ENCODE measurements at regions not wholly inside any gene's neighbourhood (a gene's known extent, or its start where the extent isn't known, plus 50 kb on each side); places are given as distances from the start of the nearest gene placed in this dataset.

- in situ Hi-C loops (cut with MboI; ENCODE audit: low pct_ligation_motif_present in 1 of 4, low pct_unique_long_range_greater_than_20kb in 1 of 4, low sequenced_read_pairs in 3 of 4) (no loop called here), intact Hi-C loops (cut with DNase I; ENCODE audit: low total_unique reads) (no loop called here)
- DNase-seq: no peak
- Histone ChIP-seq H3K27me3 (no peaks in the 10 kb centered on the region), H3K9me3 (no peaks in the 10 kb centered on the region), H3K27ac (no peak overlapping the region), H3K36me3 (no peaks in the 10 kb centered on the region), H3K4me3 (no peak overlapping the region), H3K4me1 (no peaks in the 10 kb centered on the region)
- 74 to 76% methylated on average over 4 of the region's 4 CpGs for WGBS, 2 donors (ENCODE audit: low coverage in 1 of 2)
- no peak for TF ChIP-seq CTCF (IDR thresholded peaks at IDR 0.05)
- no peak for TF ChIP-seq POLR2A (IDR thresholded peaks at IDR 0.05)
- TF ChIP-seq EP300 (IDR thresholded peaks at IDR 0.05; ENCODE audit: low read depth): no peak
- no peak for TF ChIP-seq POLR2AphosphoS5 (IDR thresholded peaks at IDR 0.05)
Measured at GRCh38 chr3:18245721-18246120, 179.4 kb downstream of the SATB1 start.

- intact Hi-C loops (cut with DNase I; ENCODE audit: low total_unique reads) (no loop called here), in situ Hi-C loops (cut with MboI; ENCODE audit: low pct_ligation_motif_present in 1 of 4, low pct_unique_long_range_greater_than_20kb in 1 of 4, low sequenced_read_pairs in 3 of 4) (no loop called here)
- no peak overlapping the region for H3K27ac ChIP-seq
- 76 to 88% methylated on average over 1 of the region's 1 CpG for whole genome bisulfite sequencing, 2 donors (ENCODE audit: low coverage in 1 of 2)
- TF ChIP-seq EP300 (IDR thresholded peaks at IDR 0.05; ENCODE audit: low read depth): no peak
- TF ChIP-seq POLR2A (IDR thresholded peaks at IDR 0.05): no peak
- no peak for TF ChIP-seq POLR2AphosphoS5 (IDR thresholded peaks at IDR 0.05)
- no peak for TF ChIP-seq CTCF (IDR thresholded peaks at IDR 0.05)
- H3K27me3 ChIP-seq: no peaks in the 10 kb centered on the region
- H3K9me3 ChIP-seq: no peaks in the 10 kb centered on the region
- no peaks in the 10 kb centered on the region for H3K4me1 ChIP-seq
- H3K4me3 ChIP-seq: no peak overlapping the region
- DNase-seq: no peak
- no peaks in the 10 kb centered on the region for H3K36me3 ChIP-seq
Measured at GRCh38 chr3:18241837-18242236, 183.3 kb downstream of the SATB1 start.

GRCh38 chr3:18239674-18240073 is 185.5 kb downstream of the SATB1 start:
- intact Hi-C loops (cut with DNase I; ENCODE audit: low total_unique reads): no loop called here
- Histone ChIP-seq H3K27me3 (no peaks in the 10 kb centered on the region), H3K36me3 (no peaks in the 10 kb centered on the region), H3K27ac (no peak overlapping the region), H3K4me1 (no peaks in the 10 kb centered on the region), H3K4me3 (no peak overlapping the region), H3K9me3 (no peaks in the 10 kb centered on the region)
- 73 to 83% methylated on average over 1 to 2 of the region's 2 CpGs for WGBS, 2 donors (ENCODE audit: low coverage in 1 of 2)
- TF ChIP-seq POLR2A (IDR thresholded peaks at IDR 0.05): no peak
- no peak for TF ChIP-seq CTCF (IDR thresholded peaks at IDR 0.05)
- in situ Hi-C loops (cut with MboI; ENCODE audit: low pct_ligation_motif_present in 1 of 4, low pct_unique_long_range_greater_than_20kb in 1 of 4, low sequenced_read_pairs in 3 of 4): no loop called here
- no peak for DNase-seq

- Histone ChIP-seq H3K36me3 (no peaks in the 10 kb centered on the region), H3K4me3 (no peak overlapping the region), H3K4me1 (no peaks in the 10 kb centered on the region), H3K27ac (no peak overlapping the region), H3K9me3 (no peaks in the 10 kb centered on the region), H3K27me3 (no peaks in the 10 kb centered on the region)
- intact Hi-C loops (cut with DNase I; ENCODE audit: low total_unique reads): no loop called here
- in situ Hi-C loops (cut with MboI; ENCODE audit: low pct_ligation_motif_present in 1 of 4, low pct_unique_long_range_greater_than_20kb in 1 of 4, low sequenced_read_pairs in 3 of 4): no loop called here
- no peak for DNase-seq
- no peak for TF ChIP-seq EP300 (IDR thresholded peaks at IDR 0.05; ENCODE audit: low read depth)
- no peak for TF ChIP-seq POLR2A (IDR thresholded peaks at IDR 0.05)
- TF ChIP-seq POLR2AphosphoS5 (IDR thresholded peaks at IDR 0.05): no peak
- no peak for TF ChIP-seq CTCF (IDR thresholded peaks at IDR 0.05)
- 49 to 69% methylated on average over 2 to 3 of the region's 3 CpGs for WGBS, 2 donors (ENCODE audit: low coverage in 1 of 2)
Measured at GRCh38 chr3:18238746-18239331, 186.3 kb downstream of the SATB1 start.
